NCI-H2107 (cell line): ENCODE measurements at regions not wholly inside any gene's neighbourhood (a gene's known extent, or its start where the extent isn't known, plus 50 kb on each side); places are given as distances from the start of the nearest gene placed in this dataset.

ENCODE experiments used
- DNase-seq: peaks from one replicate; lab custom pipeline; 2025; lab: John Stamatoyannopoulos, UW

DNA sequence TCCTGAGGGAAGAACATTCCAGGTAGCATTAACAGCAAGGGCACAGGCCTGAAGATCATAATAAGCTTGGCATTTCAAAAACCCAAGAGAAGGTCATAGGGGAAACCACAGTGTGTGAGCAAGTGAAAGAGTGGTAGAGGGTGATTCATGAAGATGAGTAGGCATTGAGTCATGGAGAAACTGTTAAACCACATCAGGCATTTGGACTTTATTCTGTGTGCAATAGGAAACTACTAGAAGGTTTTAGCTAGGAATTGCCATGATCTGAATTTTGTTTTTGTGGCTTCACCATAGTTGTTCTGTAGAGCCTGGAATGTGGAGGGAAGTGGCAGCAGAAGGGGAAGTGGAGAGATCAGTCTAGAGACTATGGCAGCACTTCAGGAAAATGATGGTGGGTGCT is 359.0 kb upstream of the PTBP2 start:
- no peak for DNase-seq

DNA sequence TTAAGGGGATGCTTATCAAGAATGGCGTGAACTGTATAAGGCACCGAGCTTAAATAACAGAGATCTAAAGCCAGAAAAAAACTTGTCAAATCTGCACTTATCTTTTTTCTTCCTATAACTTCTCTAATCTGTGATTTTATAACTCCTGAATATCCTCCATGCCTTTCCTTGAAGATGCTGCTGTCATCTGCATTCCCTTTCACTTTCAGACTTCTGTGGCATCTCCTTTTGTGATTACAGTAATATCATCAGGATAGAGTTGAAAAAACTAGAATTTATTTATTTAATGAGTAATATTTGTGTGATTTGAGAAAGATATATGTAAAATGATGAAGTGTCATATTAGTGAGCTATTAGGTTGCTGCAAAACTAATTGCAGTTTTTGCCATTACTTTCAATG is 357.8 kb upstream of the PTBP2 start:
- no peak for DNase-seq

DNA sequence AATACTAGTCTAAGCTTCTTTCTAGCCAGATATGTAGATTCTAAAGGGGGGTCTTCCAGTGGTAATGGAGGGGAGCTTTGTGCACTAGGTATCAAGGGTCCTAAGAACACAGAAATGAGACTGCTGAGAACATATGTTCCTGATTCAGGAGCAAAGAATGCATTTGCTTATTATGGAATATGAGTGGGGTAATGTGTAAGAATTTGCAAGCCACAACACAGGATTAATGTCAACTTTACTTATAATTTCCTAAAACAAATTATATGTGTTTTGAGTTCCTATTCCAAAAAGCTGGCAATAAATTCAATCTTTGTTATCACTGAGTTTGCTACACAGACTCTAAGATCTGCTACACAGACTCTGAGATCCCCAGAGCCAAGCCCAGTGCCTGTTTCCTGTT is 357.0 kb upstream of the PTBP2 start:
- DNase-seq: no peak

DNA sequence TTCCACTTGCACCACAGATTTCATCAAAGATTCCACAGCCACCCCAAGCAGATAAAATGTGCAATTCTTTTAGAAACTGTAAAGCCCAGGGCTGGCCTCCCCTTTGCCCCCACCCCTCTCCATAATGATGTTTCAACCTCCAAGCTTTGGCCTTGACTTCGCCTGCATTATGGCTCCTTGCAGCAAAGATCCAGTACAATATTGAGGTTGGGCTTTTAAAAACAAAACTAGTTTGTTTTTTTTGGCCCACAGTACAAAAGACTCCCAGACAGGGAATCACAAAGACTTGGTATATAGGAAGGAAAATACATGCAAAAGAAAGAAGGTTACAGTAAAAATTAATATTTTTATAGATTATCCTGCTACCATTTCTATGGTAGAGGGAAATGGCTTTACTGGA is 356.5 kb upstream of the PTBP2 start:
- no peak for DNase-seq

DNA sequence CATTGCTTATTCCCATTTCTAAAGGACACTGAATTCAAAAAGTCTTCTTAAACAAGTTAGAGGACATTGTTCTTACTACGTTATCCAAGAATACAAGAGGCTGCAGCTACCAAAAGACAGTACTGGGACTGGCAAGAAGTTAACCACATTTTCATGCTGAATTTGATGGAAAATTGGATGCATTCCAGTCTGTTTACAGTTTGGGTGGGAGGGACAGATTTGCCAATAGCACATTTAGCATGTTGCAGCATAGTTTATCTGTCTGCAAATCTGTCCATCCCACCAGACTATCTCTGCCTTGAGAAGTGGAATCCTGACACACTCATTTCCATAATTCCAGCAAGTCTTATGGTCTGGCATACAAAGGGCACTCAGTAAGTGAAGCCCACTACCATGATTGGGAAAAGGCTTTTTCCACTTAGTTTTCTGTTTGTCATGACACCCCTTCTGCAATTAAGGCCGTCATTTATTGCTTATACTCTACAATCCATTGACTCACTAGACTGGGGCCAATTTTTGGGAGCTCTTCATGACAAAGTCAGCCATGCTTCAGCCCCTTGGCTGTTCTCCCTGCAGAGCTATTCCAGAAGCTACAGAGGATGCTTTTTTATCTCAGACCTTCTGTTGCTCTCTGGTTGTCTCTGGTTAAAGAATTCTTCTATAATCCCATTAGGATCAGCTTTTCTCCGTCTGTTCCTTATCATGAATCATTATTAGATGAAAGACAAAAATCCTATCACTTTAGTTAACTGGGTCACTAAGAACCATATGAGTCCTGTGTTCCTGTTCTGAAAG is 355.8 kb upstream of the PTBP2 start:
- DNase-seq: no peak

DNA sequence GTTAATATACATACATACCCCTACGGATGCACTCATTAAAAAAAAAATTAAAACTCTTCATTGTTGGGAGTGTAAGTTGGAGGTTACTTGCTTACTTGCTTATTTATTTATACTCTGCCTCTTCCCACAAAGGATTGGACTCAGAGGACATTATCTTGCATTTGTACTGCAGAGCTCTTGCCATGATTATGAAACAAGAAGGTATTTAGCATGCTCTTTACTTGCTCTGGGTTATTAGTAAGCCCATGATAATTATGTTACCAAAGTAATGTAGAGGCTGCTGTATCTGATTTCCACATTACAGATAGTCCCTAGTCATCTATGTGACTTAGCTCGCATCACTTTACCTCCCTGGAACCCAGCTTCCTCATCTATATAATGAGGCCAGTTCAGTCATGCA is 355.1 kb upstream of the PTBP2 start:
- DNase-seq: no peak

DNA sequence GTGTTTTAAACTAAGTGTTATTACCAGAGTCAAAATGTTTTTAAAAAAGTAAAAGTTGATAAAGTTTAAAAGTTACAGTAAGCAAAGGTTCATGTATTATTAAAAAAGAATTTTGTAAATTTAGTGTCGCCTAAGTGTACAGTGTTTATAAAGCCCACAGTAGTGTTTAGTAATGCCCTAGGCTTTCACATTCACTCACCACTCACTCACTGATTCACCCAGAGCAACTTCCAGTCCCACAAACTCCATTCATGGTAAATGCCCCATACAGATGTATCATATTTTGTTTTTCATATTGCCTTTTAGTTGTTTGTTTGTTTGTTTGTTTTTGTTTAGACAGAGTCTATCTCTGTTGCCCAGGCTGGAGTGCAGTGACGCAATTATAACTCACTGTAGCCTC is 353.8 kb upstream of the PTBP2 start:
- DNase-seq: no peak

DNA sequence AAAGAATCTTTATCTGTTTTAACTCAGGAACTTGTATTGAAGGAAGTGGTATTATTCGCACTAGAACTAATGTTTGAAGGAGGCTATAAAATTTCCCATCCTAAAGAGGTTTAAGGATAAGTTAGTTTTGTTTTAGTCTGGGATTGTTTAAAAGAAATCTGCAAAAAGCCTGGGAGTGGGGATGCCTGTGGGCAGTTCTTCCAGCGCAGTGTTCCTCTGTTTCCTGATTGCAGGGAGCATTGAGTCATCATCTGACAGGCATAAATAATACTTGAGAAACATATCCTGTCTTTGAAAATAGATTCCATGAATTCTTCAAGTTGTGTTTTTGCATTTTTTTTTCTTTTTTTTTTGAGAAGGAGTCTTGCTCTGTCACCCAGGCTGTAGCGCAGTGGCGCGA is 350.8 kb upstream of the PTBP2 start:
- no peak for DNase-seq

DNA sequence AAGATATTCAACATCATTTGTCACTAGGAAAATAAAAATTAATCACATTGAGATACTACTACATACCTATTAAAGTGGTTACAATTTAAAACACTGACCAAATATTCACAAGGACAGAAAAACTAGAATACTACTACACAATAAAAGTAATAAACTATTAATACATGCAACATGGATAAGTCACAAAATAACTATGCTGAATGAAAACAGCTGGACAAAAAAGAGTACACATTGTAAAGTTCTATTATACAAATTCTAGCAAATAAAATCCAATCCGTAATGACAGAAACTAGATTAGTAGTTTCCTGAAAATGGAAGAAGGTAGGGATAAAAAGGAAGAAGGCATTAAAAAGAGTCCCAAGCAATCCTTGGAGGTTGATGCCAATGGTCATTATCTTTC is 348.7 kb upstream of the PTBP2 start:
- DNase-seq: no peak

DNA sequence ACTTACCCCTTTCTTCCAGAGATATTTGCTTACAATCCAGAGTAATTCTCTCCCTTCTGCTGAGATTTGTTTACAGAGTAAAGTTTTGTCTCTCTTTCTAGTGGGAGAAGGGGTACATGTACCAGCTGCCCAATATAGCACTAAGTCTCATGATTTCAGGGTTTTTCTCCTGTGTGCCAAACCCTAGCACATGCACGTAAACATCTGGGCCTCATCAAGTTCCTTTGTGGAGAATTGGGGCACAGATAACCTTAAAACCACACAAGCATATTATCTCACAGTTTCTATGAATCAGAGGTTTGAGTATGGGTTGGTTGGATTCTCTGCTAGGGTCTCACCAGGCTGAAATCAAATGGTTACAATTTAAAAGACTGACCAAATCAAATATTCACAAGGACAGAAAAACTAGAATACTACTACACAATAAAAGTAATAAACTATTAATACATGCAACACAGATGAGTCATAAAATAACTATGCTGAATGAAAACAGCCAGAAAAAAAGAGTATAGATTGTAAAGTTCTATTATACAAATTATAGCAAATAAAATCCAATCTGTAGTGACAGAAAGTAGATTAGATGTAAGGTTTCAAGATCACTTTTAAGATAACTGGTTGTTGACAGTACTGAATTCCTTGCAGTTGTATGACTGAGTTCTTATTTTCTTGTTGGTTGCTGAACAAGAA is 347.4 kb upstream of the PTBP2 start:
- DNase-seq: no peak

DNA sequence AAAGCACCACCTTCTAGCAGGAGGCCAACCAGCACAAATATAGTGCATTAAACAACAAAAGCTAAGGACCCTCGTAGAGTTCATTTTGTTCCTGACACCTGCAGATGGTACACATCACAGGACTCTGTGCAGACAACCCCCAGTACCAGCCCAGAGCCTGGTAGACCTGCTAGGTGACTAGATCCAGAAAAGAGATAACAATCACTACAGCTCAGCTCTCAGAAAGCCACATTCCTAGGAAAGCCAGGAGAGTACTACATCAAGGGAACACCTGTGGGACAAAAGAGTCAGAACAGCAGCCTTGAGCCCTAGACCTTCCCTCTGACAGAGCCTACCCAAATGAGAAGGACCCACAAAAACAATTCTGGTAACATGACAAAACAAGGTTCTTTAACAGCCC is 344.7 kb upstream of the PTBP2 start:
- no peak for DNase-seq

DNA sequence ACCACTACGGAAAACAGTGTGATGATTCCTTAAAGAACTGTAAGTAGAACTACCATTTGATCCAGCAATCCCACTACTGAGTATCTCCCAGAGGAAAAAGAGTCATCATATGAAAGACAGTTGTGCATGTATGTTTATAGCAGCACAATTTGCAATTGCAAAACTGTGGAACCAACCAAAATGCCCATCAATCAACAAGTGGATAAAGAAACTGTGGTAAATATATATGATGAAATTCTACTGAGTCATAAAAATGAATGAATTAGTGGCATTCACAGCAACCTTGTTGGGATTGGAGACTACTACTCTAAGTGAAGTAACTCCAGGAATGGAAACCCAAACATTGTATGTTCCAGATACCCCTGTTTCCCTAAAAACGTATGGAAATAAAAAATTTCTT is 337.0 kb upstream of the PTBP2 start:
- no peak for DNase-seq

DNA sequence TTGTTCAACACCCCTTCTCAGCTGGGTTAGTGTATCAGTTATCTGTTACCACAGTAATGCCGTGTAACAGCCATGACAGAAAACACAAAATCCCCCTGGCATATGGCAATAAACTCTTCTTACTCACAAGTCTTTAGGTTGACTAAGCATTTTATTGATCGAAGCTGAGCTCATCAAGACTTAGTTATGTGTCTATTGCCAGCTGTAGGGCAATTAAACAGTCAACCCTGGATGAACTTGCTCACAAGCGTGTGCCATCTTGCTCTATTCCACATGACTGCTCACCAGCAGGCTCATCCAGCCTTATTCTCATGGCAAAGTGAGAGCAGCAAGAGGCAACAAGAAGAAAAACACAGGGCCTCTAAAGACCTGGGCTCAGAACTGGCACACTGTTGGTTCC is 333.8 kb upstream of the PTBP2 start:
- no peak for DNase-seq

DNA sequence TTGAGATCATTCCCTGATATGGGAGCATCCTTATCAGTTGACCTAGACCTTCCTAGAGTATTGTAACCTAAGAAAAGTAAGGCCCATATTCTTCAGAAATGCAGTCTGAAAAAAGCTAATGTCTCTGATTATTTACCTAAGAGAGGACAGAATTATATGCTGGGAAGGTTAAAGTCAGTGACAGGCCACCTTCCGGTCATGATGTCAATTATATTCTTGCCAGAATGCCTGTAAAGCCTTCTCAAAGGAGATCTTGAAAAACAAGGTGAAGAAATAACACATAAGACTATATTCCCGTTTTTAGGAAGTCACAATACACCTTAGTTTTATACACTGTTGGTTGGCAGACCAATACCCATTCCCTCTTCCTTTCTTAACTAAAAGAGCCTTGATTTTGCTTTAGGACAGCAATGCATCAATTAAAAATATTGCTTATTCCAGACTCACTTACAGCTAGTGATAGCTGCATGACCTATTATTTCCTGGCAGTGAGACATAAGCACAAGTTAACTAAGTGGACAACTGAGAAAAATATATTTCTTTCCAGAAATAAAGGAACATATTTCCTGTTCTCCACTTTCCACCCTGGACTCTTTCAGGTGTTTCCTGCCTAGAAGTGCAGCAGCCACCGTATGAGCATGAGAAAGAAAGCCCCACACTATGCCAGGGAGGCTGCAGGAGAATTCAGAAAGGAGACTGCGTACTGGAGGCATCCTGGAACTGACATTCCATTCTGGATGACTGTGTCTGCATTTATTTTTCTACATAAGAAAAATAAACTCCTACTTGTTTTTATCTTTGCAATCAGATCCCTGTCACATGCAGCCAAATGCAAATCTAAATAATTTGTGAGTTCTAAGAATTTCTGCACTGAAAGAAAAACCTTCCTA is 332.9 kb upstream of the PTBP2 start:
- DNase-seq: no peak

DNA sequence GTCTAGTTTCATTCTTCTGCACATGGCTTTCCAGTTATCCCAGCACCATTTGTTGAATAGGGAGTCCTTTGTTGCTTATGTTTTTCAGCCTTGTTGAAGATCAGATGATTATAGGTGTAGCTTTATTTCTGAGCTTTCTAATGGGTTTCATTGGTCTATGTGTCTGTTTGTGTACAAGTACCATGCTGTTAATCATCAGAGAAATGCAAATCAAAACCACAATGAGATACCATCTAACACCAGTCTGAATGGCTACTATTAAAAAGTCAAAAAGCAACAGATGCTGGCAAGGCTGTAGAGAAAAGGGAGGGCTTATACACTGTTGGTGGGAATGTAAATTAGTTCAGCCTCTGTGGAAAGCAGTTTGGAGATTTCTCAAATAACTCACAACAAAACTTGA is 321.5 kb upstream of the PTBP2 start:
- DNase-seq: no peak

DNA sequence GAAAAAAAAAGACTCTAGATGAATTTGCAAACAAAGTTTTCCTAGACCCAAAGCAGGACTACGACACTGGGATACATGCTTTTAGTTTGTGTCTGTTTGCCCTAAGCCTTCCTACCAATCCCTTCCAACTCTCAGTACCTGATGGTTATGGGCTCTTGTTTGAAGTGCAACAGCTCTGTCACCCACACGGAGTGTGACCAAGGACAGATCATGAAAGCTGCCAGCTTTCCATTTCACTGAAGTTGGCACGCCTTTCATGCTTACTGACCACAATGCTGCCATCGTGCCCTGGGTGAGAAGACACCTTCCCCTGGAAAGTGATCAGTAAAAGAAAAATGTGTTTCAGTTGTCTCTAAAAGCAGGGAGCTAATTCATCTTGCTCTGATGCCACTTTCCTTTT is 312.5 kb upstream of the PTBP2 start:
- no peak for DNase-seq

DNA sequence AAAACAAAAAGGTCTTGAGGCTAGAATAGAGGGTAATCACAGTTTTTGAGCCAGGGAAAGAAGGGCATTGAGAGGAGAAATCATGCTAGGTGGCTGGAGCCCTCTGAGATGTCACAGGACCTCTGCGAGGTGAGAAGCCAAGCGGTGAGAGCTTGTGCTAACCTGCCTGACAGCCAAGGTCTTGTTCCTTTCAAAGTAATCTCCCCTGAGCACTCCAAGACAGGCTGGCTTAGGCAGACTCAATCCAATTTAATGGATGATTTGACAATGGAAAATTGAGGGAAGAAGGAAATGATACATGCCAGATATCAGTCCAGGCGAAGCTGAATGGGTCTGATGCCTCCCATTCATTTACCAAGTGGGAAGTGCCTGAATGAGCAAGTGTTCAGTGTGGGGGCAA is 311.9 kb upstream of the PTBP2 start:
- DNase-seq: no peak

DNA sequence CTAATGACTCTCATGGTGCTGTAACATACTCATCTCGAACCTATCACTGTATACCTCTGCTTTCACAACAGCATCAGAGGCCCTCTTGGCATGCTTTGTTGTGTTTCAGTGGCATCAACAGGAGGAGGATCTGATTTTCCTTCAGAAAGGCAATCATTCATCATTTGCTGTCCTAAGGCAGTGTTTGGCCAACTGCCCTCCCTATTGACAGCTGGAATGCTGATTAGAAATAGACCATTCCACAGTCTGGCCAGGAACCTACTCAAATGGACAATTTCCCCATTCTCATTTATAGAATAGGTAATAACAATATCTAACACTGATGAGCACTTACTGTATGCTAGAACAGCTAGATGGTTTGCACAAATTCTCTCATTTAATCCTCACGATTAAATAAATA is 310.6 kb upstream of the PTBP2 start:
- DNase-seq: no peak

DNA sequence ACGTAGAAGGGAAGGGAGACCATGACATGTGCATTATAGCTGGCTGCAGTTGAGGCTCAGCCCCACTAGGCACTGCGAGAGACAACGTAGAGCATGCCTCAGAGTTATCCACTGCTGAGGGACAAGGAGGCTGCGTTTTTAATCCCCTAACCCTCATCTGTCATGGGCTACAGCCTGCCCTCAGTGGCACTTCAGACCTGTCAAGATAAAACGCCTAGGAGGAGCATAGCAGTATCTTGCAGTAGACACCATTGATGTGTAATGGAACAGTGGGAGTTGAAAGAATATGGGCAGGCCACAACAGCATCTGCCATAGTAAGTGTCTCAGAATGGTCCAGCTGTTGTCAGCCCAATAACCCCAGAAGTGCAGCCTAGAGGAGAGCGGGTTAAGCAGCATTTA is 307.0 kb upstream of the PTBP2 start:
- DNase-seq: no peak

DNA sequence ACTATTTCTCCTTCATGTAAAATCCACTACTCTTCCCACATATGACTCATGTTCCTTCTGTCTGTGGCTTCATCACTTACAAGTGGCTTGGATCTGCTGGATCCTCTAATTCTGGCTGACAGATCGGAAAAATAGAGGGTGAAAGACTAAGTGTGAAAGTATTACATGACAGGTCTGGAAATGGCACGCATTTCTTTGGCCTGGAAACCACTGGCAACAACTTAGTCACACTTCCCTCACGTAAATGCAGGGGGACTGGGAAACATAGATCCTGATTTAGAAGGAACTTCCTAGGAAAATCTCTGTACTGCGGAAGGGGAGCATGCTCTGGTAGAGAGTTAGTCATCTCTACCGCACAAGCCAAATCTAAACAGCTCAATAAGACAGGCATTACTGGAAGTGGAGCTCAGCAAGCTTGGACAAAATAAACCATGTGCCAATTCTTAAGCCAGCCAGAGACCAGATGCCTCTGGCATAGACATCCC is 305.4 kb upstream of the PTBP2 start:
- no peak for DNase-seq

DNA sequence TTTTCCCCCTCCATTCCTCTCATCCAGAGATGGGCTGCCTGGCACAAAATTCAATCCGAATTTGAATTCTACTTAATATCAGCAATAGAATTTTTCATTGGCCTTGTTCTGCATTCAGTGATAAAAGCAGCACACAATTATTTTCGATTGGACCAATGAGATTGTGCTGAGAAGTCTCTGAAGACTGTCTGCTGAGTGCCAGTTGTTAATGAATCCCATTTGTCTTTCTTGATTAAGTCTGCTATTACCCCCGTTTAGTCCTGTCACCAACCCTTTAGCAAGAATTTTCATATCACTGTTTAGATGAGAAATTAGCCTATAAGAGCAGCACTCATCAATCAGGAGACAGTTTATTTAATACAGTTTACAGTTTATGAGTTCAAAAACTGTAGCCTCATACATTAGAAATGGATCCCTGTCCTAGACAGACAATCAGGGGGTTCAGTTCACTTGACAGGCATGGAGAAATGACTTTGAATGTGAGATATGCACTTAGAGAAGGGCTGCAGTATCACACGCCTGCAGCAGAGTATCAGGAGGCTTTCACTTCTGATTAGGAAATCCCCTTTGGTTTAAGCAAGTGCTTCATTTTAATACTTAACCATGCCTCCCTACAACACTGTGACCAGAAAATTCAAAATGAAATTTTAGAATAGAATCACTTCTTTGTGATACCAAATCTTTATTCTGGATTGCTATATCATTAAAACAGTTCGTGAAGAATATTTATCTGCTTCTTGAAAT is 304.7 kb upstream of the PTBP2 start:
- no peak for DNase-seq

DNA sequence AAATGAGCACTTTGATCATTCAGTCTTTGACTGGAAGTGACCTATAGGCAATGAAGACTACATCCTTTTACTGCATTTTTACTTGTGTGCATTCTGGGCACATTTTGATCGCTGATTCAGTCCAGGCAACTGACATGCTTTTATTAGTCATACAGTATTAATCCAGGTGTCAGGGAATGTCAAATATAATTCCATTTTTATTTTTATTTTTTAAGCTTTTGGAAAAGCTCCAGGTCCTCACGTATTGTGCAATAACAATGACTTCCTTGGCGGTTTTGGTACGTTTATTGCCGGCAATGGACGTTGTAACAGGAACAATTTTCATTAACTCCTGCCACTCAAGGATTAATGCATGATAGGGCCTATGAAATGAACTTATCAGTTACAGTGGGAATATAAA is 302.6 kb upstream of the PTBP2 start:
- DNase-seq: no peak
